Left renal pelvis (tissue), 4 donors: ENCODE measurements at regions not wholly inside any gene's neighbourhood (a gene's known extent, or its start where the extent isn't known, plus 50 kb on each side); places are given as distances from the start of the nearest gene placed in this dataset.
"Not testable (repeated sequence)": the region's sequence is repeated elsewhere in the genome, so short reads cannot be mapped to it uniquely, and the experiment has no call there.

ENCODE experiments used
- DNase-seq, 4 donors: peaks; one replicate each; pipeline ENCODE4 v3.0.0-alpha.2; 2013; ENCODE audit warnings: low read depth in 4 of 4, low spot score in 3 of 4

DNA sequence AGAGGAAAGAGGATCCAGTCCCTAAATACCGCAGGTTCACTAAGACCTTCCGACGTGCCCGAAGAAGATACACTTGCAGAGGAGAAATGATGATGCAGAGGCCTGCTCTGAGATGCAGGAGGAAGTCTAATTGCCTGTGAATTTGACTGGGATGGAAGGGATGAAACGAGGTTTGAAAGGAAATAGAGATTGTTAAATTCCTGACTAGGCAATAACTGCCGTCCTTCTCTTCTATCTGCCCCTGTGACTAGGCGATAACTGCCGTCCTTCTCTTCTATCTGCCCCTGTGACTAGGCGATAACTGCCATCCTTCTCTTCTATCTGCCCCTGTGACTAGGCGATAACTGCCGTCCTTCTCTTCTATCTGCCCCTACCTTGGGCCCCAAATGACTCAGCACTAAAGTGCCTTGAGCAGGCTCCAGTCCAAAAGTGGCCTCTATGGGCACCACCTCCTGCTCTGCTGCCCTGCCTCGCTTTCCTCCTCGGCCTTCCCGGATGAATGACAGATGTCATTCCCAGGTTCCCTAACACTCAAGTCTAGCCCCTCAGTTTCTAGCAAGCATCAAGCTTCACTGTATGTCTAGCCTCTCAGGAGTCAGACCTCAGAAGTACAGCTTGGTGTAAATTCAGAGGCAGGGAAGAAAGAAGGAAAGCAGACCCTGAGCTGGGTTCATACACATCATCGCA, 189.1 kb downstream of the FOXD4L6 start:
- not testable (repeated sequence) for DNase-seq

GRCh38 chr9:40935336-40935735, 193.1 kb downstream of the FOXD4L6 start:
- DNase-seq, result no peak

DNA sequence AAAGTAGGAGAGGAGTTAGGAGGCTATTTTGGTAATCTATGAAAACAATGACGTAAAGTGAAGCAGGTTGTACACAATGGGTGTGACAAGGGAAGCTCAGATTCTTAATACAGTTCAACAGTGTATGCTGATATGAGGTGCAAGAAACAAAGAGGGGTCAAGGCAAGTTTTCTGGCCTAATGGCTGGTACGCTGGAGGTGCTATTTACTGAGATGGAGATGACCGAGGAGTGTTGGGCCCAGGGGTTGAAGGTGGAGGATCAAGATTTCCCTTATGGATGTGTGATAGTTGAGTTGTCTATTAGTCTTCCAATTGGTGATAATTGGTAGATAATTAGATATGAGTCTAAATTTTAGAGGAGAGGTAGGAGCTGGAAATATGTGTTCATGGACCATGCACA, 194.0 kb downstream of the FOXD4L6 start:
- DNase-seq, result not testable (repeated sequence)

- DNase-seq, result not testable (repeated sequence)
Measured at GRCh38 chr9:40930426-40930825, 198.1 kb downstream of the FOXD4L6 start.

DNA sequence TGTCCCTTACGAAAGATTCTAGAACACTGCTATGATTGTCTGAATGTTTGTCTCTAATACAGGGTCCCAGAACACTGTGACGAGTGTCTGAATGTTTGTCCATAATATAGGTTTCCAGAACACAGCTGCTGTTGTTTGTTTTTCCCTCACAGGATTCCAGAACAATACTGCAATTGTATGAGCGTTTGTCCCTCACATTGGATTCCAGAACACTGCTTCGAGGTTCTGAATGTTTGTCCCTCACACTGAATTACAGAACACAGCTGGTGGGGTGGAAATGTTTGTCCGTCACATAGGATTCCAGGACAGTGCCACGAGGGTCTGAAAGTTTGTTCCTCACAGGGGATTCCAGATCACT, 199.0 kb downstream of the FOXD4L6 start:
- not testable (repeated sequence) for DNase-seq

DNA sequence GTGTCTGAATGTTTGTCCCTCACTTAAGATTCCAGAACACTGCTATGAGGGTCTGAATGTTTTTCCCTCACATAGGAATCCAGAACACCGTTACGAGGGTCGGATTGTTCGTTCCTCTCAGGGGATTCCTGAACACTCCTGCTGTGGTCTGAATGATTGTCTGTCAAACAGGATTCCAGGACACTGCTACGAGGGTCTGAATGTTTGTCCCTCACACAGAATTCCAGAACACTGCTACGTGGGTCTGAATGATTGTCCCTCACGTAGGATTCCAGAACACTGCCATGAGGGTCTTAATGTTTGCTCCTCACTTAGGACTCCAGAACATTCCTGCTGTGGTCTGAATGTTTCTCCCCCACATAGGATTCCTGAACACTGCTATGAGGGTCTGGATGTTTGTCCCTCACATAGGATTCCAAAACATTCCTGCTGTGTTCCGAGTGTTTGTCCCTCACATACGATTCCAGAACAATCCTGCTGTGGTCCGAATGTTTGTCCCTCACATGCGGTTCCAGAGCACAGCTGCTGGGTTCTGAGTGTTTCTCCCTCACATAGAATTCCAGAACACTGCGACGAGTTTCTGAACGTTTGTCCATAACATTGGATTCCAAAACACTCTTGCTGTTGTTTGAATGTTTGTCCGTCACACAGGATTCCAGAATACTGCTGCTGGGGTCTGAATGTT, 199.5 kb downstream of the FOXD4L6 start:
- no peak for DNase-seq

- DNase-seq, result no peak
Measured at GRCh38 chr9:40927851-40928802, 200.4 kb downstream of the FOXD4L6 start.

DNA sequence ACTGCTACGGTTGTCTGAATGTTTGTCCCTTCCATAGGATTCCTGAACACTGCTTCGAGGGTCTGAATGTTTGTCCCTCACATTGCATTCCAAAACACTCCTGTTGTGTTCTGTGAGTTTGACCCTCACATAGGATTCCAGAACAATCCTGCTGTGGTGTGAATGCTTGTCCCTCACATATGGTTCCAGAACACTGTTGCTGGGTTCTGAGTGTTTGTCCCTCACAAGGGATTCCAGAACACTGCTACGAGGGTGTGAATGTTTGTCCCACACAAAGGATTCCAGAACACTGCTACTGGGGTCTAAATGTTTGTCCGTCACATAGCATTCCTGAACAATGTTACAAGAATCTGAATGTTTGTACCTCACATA, 201.2 kb downstream of the FOXD4L6 start:
- DNase-seq, result no peak

- DNase-seq, result no peak
Measured at GRCh38 chr9:40926404-40927259, 201.8 kb downstream of the FOXD4L6 start.

DNA sequence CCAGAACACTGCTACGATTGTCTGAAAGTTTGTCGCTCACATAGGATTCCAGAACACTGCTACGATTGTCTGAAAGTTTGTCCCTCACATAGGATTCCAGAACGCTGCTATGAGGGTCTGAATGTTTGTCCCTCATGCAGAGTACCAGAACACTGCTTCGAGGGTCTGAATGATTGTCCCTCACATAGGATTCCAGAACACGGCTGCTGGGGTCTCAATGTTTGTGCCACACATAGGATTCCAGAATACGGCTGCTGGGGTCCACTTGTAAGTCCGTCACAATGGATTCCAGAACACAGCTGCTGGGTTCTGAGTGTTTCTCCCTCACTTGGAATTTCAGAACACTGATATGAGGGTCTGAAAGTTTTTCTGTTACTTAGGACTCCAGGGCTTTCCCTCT, 203.3 kb downstream of the FOXD4L6 start:
- no peak for DNase-seq

DNA sequence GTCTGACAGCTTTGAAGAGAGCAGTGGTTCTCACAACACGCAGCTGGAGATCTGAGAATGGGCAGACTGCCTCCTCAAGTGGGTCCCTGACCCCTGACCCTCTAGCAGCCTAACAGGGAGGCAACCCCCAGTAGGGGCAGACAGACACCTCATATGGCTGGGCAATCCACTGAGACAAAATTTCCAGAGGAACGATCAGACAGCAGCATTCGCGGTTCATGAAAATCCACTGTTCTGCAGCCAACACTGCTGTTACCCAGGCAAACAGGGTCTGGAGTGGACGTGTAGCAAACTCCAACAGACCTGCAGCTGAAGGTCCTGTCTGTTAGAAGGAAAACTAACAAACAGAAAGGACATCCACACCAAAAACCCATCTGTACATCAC, 212.1 kb downstream of the FOXD4L6 start:
- DNase-seq, result not testable (repeated sequence)

DNA sequence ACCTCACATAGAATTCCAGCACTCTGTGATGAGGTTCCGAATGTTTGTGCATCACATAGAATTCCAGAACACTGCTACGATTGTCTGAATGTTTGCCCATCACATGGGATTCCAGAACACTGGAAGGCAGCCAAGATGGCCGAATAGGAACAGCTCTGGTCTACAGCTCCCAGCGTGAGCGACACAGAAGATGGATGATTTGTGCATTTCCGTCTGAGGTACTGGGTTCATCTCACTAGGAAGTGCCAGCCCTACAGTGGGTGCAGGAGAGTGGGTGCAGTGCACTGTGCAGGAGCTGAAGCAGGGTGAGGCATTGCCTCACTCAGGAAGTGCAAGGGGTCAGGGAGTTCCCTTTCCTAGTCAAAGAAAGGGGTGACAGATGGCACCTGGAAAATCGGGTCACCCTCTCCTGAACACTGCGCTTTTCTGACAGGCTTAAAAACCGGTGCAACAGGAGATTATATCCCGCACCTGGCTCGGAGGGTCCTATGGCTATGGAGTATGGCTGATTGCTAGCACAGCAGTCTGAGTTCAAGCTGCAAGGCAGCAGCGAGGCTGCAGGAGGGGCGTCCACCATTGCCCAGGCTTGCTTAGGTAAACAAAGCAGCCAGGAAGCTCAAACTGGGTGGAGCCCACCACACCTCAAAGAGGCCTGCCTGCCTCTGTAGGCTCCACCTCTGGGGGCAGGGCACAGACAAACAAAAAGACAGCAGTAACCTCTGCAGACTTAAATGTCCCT, 212.7 kb downstream of the FOXD4L6 start:
- not testable (repeated sequence) for DNase-seq

DNA sequence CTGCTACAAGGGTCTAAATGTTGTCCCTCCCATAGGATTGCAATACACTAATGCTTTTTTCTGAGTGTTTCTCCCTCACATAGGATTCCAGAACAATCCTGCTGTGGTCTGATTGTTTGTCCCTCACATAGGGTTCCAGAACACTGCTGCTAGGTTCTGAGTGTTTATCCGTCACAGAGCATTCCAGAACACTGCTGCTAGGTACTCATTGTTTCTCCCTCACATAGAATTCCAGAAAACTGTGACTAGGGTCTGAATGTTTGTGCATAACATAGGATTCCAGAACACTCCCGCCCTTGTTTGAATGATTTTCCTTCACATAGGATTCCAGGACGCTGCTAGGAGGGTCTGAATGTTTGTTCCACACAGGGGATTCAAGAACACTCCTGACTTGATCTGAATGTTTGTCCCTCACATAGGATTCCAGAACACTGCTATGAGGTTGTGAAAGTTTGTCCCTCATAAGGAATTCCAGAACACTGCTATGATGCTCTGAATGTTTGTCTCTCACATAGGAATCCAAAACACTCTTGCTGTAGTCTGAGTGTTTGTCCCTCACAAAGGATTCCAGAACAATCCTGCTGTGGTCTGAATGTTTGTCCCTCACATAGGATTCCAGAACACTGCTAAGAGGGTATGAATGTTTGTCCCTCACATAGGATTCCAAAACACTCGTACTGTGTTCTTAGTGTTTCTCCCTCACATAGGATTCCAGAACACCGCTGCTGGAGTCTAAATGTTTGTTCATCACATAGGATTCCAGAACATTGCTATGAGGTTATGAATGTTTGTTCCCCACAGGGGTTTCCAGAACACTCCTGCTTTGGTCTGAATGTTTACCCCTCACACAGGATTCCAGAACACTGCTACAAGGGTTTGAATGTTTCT, 213.5 kb downstream of the FOXD4L6 start:
- DNase-seq, result no peak

- DNase-seq, result no peak
Measured at GRCh38 chr9:40913928-40914673, 214.4 kb downstream of the FOXD4L6 start.

- no peak for DNase-seq
Measured at GRCh38 chr9:40913096-40913719, 215.3 kb downstream of the FOXD4L6 start.

DNA sequence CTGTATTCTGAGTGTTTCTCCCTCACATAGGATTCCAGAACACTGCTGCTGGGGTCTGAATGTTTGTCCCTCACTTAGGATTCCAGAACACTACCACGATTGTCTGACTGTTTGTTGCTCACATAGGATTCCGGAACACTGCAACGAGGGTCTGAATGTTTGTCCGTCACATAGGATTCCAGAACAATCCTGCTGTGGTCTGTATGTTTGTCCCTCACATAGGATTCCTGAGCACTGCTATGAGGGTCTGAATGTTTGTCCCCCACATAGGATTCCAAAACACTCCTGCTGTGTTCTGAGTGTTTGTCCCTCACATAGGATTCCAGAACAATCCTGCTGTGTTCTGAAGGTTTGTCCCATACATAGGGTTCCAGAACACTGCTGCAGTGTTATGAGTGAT, 215.8 kb downstream of the FOXD4L6 start:
- DNase-seq, result not testable (repeated sequence)

DNA sequence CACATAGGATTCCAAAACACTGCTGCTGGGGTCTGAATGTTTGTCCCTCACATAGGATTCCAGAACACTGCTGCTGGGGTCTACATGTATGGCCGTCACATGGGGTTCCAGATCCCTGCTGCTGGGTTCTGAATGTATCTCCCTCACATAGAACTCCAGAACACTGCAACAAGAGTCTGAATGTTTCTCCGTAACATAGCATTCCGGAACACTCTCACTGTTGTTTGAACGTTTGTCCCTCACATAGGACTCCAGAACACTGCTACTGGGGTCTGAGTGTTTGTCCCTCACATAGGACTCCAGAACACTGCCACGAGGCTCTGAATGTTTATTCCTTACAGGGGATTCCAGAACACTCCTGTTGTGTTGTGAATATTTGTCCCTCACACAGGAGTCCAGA, 216.8 kb downstream of the FOXD4L6 start:
- no peak for DNase-seq

GRCh38 chr9:40910995-40911394, 217.5 kb downstream of the FOXD4L6 start:
- DNase-seq, result not testable (repeated sequence)
